ENCODE measurements at regions not wholly inside any gene's neighbourhood (a gene's known extent, or its start where the extent isn't known, plus 50 kb on each side); places are given as distances from the start of the nearest gene placed in this dataset.
"Not testable (repeated sequence)": the region's sequence is repeated elsewhere in the genome, so short reads cannot be mapped to it uniquely, and the experiment has no call there.

DNA sequence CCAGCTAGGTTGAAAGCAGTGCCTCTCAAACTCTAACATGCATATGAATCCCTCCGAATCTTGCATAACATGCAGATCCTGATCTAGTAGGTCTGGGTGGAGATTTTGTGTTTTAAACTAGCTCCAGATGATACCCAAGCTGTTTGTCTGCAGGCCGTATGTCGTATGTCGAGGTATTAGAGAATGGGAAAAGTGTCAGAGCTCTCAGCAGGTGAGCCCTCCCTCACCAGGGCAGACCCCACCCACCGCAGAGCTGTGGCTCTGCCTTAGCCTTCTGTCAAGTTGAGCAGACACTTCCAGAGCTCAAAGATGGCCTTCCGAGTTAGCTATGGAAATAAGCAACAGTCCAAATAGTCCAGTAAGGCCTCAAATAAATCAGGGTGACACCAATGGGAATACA lies 83.2 kb upstream of the MAP3K1 start:
- no peak for DNase-seq (ENCODE audit: low spot score)

DNA sequence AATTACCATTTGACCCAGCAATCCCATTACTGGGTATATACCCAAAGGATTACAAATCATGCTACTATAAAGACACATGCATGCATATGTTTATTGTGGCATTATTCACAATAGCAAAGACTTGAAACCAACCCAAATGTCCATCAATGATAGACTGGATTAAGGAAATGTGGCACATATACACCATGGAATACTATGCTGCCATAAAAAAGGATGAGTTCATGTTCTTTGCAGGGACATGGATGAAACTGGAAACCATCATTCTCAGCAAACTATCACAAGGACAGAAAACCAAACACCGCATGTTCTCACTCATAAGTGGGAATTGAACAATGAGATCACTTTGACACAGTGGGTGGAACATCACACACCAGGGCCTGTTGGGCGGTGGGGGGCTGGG lies 83.9 kb upstream of the MAP3K1 start:
- not testable (repeated sequence) for DNase-seq (ENCODE audit: low spot score)

DNA sequence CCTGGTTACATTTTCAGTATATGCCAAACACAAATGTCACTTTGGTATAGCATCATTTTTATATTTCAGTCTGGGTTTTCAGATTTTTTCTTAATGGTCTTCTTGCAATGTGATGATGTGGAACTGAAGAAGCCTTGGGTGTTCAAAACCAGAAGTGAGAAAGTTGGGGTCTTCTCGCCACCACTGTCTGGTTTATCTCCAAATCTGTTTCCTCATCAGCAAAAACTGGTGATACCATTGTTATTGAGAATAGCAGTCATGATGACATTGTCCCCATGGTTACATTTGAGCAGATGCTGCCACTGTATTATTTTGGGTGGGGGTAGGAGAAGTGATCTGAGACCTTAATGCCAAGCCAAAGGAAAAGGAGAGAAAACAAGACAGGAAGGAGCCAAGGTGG lies 85.9 kb upstream of the MAP3K1 start:
- DNase-seq (ENCODE audit: low spot score) = no peak

DNA sequence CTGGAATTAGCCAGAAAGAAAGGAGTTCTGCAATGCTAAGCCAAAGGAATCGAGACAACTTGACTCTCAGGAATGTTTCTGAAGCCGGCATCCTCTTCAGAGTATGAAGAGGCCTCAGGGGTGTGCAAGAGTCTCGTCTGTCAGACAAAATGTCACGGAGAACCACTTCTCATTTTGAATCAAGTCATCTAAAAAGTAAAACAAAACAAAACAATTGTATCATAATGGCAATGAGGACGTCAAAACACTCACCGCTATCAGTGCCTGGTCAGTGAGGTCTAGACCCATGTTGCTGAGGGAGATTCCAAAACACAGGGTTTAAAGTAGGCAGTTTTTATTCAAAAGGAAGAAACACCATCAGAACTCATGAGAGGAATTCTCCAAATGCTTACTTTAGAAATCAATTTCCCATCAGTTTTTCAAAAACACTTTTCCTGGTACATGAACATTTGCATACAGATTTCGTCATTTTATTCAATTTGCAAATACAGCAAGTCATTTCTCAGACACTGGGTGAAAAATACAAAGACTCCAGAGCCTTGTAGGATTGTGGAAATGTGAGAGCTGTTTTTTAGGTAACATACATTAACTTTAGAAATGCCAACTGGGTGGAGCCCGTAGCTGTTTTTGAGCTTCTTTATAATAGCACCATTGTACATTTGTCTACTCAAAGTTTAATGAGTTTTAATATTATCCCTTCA lies 89.5 kb upstream of the MAP3K1 start:
- no peak for DNase-seq (ENCODE audit: low spot score)

DNA sequence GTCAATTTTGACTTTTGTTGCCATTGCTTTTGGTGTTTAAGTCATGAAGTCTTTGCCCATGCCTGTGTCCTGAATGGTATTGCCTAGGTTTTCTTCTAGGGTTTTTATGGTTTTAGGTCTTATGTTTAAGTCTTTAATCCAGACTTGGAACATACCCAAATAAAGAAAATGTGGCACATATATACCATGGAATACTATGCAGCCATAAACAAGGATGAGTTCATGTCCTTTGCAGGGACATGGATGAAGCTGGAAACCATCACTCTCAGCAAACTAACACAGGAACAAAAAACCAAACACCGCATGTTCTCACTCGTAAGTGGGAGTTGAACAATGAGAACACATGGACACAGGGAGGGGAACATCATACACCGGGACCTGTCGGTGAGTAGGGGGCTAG lies 90.5 kb upstream of the MAP3K1 start:
- DNase-seq (ENCODE audit: low spot score) = not testable (repeated sequence)

DNA sequence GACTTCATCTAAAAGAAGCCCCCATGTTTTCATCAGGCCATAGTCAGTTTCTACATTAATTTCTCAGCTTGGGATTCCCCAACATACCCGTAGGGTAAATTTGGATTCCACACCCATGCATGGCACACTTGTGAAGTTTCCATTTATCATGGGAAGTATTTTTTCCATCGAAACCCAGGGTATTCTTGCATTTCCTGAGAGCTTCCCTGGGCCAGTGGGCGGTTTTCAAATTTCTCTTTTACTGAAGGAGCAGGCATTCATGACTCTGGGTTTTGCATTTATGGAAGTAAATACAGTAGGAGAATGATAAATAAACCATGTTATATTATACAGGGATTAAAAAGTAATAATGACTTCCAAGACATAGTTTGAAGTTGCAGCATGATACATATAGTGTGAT lies 93.0 kb upstream of the MAP3K1 start:
- no peak for DNase-seq (ENCODE audit: low spot score)

DNA sequence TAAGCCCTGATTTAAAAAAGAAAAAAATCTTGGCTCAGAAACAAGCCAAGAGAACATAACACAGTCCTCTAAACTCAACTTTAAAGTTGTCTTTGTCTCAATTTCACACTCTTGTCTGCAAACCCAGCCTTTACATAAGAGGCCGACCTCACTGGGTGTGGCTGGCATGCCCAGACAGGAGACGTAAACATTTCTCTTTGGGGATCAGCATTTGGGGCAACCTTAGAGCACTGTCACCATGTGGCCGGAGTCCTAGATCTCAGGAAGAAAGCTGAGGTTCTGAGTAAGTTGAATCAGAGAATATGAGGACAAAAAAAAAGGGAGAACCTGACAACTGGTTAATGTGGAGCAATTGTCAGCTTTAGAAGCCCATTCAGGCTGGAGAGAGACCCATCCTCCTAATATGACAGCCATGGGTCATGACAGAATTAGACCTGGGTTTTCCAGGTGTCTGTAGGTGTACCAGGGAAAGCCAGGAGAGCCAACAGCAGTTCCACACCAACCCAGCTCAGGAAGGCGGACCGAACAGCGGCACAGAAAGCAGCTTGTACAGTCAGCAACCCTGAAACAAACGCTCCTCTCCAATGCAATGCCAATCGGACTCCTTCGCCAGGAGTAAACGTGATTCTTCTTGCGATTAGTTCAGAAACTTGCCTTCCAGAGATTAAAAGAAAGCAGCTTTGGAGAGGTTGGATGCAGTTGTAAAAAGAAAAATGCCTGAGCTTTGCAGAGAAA lies 97.9 kb upstream of the MAP3K1 start:
- peak; percentile 31 for DNase-seq (ENCODE audit: low spot score)

DNA sequence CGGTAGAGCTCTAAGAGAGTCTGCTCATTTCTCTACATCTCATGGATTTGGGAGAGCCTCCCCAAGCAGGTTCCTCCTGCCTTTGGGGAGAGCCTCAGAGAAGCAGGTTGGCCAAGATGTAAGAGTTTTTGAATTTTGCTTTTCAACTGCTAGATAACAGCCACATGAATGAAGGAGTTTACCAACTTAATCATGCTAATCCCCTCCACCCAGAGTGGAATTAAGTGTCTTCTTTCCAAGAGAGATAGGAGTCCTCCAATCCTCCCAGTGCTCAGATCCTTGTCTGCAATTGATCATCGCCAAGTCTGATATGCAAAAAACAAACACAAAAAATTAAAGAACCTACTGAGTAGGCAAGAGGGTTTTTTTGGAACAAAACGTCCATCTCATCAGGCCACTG lies 99.4 kb upstream of the MAP3K1 start:
- DNase-seq (ENCODE audit: low spot score) = no peak

DNA sequence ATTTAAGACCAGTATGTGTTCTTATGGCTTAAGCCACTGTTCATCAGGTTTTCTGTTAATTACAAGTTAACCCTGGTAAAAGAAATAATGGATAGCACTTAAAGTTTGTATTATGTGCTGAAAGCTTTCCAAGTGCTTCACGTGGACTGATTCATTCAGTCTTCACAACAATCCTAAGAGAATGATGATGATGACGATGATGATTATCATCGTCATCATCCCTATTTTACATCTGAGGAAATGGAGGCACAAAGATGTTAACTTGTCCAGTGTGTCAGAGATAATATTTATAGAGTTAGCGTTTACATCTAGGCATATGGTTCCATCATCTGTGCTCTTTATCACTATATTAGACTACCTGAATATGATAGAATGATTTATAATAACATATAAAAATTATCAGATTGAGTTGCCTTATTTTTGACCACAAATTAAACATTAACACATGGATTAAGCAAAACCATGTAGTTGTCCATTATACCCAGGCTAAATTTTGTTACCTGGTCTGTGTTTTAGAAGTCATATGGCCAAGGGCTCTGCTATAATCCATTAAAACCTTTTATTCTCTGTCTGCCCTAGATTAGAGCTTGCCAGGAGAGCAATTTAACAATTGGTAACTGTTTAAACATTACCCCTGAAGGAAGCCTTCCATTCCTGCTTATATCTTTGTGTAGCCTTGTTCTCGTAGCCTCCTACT lies 102.3 kb upstream of the MAP3K1 start:
- no peak for DNase-seq (ENCODE audit: low spot score)

DNA sequence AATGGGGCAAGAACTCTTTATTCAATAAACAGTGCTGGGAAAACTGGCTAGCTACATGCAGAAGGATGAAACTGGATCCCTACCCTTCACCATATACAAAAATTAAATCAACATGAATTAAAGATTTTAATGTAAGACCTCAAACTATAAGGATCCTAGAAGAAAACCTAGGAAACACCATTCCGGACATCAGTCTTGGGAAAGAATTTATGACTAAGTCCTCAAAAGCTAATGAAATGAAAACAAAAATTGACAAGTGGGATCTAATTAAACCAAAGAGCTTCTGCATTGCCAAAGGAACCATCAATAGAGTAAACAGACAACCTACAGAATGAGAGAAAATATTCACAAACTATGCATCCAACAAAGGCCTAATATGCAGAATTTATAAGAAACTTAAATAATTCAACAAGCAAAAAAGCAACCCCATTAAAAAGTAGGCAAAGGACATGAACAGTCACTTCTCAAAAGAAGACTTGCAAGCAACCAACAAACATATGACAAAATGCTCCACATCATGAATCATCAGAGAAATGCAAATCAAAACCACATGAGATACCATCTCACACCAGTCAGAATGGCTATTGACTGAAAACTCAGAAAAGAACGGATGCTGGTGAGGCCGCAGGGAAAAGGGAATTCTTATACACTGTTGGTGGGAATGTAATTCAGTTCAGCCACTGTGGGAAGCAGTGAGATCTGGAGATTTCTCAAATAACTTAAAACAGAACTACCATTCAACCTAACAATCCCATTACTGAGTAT lies 104.3 kb upstream of the MAP3K1 start:
- no peak for DNase-seq (ENCODE audit: low spot score)

DNA sequence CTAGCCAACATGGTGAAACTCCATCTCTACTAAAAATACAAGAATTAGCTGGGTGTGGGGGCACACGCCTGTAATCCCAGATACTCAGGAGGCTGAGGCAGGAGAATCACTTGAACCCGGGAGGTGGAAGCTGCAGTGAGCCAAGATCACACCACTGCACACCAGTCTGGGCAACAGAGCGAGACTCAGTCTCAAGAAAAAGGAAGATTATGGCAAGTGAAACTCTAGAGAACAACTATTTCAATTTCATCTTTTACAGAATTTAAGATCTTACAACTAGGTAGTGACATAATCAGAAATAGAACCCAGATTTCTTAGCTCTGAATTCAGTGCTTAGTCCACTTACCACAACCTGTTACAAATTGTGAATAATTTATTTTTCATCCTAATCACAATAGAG lies 108.8 kb upstream of the MAP3K1 start:
- no peak for DNase-seq (ENCODE audit: low spot score)

DNA sequence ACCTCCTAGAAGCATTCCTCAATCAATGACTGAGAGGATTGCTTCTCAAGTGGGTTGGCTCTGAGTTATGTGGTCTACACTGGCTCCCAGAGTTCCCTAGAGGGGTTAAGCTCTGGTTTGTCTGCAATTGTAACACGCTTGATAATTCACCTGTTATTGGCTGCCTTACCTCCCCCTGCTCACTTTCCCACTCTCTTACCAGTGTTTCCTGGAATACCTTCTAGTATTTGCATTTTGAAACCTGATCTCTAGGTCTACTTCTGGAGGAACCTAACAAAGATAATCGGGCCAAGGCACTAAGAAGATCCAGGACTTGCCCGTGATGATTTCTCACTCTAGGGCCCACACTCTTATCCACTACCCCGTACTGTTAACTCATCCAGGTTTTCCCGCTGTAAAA lies 110.1 kb upstream of the MAP3K1 start:
- DNase-seq (ENCODE audit: low spot score) = no peak

DNA sequence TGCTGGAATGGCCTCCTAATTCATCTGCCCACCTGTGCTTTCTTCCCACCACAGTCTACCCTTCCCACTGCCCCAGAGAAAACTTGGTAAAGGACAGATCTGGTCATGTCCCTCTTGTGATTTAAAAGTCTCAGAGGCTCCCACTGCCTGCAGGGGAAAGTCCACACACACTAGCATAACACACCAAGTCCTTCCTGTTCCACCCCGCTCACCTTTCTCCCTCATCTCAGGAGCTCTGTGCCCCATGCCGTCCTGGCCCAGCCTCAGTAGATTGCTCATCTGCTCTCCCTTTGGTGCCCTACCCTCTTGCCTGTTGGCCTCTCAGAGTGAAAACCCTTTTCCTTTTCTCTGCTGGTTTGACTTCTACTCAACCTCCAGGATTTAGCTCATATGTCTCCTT lies 111.4 kb upstream of the MAP3K1 start:
- no peak for DNase-seq (ENCODE audit: low spot score)

DNA sequence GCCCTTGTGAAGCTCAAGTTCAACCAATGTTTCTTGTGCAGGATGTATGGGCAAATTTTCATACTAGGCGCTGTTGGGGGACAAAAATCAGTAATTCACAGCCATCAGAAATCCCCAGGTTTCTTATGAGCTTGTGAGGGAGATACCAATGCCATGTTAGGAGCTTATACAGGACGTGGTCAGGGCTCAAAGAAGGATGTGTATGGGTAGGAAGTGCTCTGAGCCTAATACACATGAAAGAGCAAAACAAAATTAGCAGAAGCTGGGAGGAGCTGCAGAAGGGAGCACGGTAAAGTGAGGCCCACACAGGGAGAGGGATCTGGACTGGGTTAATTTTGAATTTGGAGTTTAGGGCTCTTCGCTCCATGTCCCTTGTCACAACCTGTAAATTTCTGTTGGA lies 114.6 kb upstream of the MAP3K1 start:
- DNase-seq (ENCODE audit: low spot score) = no peak

DNA sequence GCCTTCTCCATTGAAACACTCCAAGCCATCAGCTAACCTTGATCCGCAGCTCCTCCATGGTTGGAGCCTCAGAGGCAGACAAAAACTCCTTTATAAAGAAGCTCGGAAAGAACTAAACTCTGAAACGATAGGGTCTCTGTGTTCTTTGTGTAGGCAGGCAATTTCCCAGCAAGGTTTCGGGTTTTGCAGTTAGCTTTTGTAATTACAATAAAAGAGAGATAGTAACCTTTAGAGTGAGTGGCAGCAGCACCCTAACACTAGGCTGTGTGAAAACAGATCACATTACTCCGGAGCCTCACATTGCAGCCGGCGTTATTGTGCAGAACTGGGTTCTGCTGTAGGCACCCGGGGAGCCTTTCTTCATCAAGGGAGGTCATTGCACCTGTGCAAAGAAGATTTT lies 115.8 kb upstream of the MAP3K1 start:
- DNase-seq (ENCODE audit: low spot score) = no peak

DNA sequence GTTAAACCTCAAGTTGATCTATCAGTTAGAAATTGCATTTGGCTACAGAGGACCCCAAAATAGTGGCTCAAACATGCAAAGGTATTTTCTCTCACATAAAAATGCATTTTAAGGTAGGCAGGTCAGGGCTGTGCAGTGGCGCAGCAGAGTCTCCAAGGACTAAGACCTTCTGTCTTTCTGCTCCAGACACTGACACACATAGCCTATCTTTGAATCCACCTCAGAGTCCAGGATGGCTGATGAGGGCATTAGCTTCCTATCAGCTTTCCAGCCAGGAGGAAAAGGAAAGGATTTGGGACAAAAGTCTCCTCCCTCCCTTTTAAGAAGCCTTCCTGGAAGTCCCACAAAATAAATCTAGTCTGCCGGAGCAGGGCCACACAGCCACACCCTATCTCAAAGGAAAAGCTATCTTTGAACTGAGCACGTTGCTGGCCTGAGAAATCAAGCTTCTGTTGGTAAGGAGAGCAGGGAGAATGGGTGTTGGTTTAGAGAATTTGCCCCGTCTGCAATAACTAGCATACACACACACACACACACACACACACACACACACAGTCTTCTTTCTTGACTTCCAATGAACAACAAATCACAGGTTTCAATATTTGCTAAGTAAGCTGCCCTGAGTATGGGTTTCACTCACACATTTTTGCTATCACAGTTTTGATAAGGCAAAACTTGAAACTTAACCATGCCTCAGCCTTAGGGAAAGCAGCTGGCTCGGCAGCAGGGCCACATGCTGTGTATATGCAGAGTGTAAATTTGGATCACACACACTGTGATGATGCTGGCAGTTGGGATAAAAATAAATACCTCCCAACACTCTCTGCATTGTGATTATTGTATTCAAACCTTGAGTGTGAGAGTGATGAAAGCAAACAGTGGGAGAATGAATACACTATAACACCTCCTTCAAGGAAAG lies 116.6 kb upstream of the MAP3K1 start:
- DNase-seq (ENCODE audit: low spot score) = no peak

DNA sequence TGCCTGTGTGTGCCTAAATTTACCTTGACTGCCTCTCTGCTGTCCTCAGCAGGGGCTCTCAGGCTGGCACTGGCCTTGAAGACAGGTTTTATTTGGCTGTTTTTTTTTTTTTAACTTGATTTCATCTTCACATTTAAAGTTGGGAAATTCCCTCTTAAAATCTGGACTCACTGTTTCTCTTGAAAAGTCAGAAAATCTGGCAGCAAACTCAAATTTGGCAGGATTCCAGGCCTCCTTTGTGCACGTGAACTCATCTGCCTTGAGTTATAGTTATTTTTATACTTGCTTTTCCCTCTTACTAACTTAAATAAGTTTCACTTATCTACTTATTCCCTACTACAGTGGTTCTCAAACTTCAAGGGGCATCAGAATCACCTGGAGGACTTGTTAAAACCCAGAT lies 118.4 kb upstream of the MAP3K1 start:
- no peak for DNase-seq (ENCODE audit: low spot score)

DNA sequence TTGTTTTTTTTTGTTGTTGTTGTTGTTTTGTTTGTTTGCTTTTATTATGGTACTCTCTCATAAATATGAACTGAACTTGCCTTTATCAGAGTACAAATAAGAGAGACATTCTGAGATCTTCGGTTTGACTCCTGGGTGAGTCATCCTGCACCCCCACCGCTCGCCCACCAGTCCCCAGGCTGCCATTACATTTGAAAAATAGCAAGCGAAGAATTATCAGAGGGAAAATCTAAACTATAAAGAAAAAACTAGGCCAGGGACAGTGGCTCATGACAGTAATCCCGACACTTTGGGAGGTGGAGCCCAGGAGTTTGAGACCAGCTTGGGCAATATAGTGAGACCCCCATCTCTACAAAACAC lies 122.1 kb upstream of the MAP3K1 start:
- no peak for DNase-seq (ENCODE audit: low spot score)

DNA sequence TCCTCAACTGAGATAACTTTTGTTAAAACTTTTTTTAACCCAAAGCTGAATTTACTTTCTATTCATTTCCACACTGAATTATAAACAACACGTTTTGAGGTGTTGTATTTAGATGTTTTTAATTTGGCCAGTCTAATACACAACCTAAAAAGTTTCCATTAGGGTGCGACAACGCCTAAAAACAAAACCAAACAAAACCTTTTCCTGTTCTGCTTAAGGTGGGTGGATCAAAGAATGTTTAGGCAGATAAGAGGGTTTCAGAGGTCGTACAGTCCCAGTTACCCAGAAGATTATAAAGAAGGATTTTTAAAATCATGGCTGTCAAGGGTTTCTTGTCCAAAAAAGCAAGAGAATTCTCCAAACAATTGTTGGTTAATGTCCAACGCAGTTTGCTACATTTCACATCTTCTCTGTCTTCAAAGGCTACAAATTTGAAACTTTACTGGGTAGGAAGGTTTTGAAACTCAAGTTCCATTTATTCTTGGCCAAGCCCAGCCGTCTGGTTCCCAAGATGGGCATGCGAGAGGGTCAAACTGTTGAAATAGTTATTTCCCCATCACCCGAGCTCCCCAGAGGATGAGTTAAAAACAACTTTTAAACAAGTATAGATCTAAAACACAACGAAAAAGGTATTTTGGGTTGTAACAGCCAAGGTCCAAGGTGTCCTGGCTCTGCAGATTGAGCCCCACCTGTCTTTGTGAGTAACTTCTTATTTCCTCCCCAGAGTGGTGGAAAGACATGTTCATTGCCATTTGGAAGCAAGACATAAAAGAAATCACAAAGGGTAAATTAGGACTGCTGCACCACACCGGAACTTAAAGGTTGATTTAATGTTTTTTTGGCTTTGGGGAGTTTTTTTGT lies 122.8 kb upstream of the MAP3K1 start:
- no peak for DNase-seq (ENCODE audit: low spot score)

DNA sequence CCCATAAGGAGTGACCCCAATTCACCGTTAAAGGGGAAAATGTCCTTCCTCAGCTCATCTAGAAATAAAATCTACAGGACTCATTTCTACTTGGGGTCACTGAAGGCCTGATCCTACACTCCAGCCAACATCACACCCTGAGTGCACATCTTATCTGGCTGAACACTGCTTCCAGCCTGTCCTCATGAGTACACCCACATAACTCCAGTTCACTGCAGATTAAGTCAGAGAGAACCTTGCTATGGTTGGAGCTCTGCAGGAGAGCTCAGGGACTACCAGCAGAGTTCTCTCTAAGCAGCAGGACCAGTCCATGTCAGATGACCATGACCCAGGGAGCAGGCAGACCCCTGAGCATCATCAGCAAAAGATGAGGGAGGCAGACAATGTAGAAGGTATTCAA lies 126.9 kb upstream of the MAP3K1 start:
- no peak for DNase-seq (ENCODE audit: low spot score)
